ENCODE measurements at regions not wholly inside any gene's neighbourhood (a gene's known extent, or its start where the extent isn't known, plus 50 kb on each side); places are given as distances from the start of the nearest gene placed in this dataset.

DNA sequence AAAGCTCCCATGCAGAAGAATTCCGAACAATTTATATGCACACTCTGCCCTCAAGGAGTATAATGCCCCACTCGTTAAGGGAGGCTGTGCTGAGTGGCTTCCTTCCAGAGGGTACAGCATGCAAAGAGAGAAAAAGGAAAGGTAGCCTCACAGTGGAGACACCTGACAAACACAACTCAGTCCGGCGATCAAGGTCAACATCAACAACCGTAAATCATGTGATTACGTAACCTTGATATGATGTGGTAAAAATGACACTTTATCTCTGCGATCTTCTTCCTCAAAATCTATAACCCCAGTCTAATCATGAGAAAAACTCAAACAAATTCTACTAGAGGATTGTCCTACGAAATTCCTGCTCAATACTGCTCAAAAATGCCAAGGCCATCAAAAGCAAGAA lies 400.5 kb upstream of the CCDC196 start (continued):
- TF ChIP-seq KDM1A (IDR thresholded peaks at IDR 0.05; ENCODE audit: borderline replicate concordance) (no peak), KAT2A (conservative IDR thresholded peaks at IDR 0.05; ENCODE audit: control insufficient read depth, low read depth, low read length) (no peak), CHD2 (IDR thresholded peaks at IDR 0.05; ENCODE audit: borderline replicate concordance, low read depth, low read length) (no peak)
- TF ChIP-seq, protein P1, sequence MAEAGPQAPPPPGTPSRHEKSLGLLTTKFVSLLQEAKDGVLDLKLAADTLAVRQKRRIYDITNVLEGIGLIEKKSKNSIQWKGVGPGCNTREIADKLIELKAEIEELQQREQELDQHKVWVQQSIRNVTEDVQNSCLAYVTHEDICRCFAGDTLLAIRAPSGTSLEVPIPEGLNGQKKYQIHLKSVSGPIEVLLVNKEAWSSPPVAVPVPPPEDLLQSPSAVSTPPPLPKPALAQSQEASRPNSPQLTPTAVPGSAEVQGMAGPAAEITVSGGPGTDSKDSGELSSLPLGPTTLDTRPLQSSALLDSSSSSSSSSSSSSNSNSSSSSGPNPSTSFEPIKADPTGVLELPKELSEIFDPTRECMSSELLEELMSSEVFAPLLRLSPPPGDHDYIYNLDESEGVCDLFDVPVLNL (IDR thresholded peaks at IDR 0.05; ENCODE audit: low read depth, low read length) = no peak

DNA sequence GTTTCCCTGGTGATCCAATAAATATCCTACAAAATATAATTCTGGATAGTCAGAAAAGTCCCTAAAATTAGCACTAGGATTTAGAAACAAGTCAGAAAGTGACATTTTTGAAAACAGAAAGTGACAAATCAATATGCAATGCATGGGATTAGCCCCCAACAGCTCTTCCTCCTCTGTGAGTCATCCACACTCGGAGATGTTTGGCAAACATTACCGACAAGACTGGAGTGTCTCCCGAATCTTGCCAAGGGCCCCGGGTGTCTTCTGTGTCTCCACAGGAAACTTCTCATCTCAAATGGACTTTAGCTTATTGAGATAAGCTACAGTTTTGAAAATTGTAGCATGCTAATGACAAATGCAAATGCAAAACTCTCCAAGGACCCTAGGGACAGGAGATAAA lies 398.9 kb upstream of the CCDC196 start:
- WGBS (ENCODE audit: insufficient coverage, insufficient replicate concordance, low lambda C conversion rate, missing lambda C conversion rate) = 55% methylated on average over 4 of the region's 4 CpGs
- TF ChIP-seq, protein P2, sequence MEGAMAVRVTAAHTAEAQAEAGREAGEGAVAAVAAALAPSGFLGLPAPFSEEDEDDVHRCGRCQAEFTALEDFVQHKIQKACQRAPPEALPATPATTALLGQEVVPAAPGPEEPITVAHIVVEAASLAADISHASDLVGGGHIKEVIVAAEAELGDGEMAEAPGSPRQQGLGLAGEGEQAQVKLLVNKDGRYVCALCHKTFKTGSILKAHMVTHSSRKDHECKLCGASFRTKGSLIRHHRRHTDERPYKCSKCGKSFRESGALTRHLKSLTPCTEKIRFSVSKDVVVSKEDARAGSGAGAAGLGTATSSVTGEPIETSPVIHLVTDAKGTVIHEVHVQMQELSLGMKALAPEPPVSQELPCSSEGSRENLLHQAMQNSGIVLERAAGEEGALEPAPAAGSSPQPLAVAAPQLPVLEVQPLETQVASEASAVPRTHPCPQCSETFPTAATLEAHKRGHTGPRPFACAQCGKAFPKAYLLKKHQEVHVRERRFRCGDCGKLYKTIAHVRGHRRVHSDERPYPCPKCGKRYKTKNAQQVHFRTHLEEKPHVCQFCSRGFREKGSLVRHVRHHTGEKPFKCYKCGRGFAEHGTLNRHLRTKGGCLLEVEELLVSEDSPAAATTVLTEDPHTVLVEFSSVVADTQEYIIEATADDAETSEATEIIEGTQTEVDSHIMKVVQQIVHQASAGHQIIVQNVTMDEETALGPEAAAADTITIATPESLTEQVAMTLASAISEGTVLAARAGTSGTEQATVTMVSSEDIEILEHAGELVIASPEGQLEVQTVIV (IDR thresholded peaks at IDR 0.05; ENCODE audit: borderline replicate concordance, partially characterized antibody) = no peak
- TF ChIP-seq CBX3 (IDR thresholded peaks at IDR 0.05; ENCODE audit: borderline replicate concordance, low read depth) = no peak
- BruUV-seq (replicated peaks) = no TSS peak
- H3K4me2 ChIP-seq (ENCODE audit: control insufficient read depth, insufficient read depth) = no peak overlapping the region
- H3K27ac ChIP-seq (ENCODE audit: control insufficient read depth, insufficient read depth) = no peak overlapping the region
- H3K4me3 ChIP-seq = no peak overlapping the region
- ChIA-PET CTCF (interaction anchor here (1.7 kb wide), 1 partner anchor 16 kb away, joined by 5 read pairs; no protein-coding TSS in a partner anchor), SMC1A (ENCODE audit: uncharacterized antibody, unreplicated experiment) (interaction anchor here (0.6 kb wide), 1 partner anchor 16 kb away, joined by 3 read pairs; no protein-coding TSS in a partner anchor), POLR2A (no interaction called here), RAD21 (ENCODE audit: unreplicated experiment) (no interaction called here)
- no peak overlapping the region for H2AFZ ChIP-seq (ENCODE audit: control insufficient read depth, low read depth, low read length)
- H4K20me1 ChIP-seq (ENCODE audit: control insufficient read depth, insufficient read depth) = no peaks in the 10 kb centered on the region
- in situ Hi-C loops (cut with MboI) (no loop called here), intact Hi-C loops (cut with micrococcal nuclease; ENCODE audit: unreplicated experiment) (no loop called here)
- H3K9me3 ChIP-seq (replicated peaks; ENCODE audit: control insufficient read depth, insufficient read depth, low read length) = no peaks in the 10 kb centered on the region
- no peaks in the 10 kb centered on the region; a peak in 2 of 4 replicates for H3K27me3 ChIP-seq (replicated peaks in 1 of 2; ENCODE audit: control insufficient read depth in 2 of 2, insufficient read depth in 2 of 2, low read length in 1 of 2)
- no peaks in the 10 kb centered on the region for H3K79me2 ChIP-seq (ENCODE audit: control insufficient read depth, insufficient read depth, low read length)
- FAIRE-seq = no peak
- no peak overlapping the region for H3K9ac ChIP-seq (ENCODE audit: control insufficient read depth, insufficient read depth, low read length)
- no peak for DNase-seq (ENCODE audit: low read depth, low spot score)
- no peaks in the 10 kb centered on the region for H3K36me3 ChIP-seq (ENCODE audit: control insufficient read depth in 2 of 2, insufficient read depth in 2 of 2, low read length in 1 of 2)
- H3K4me1 ChIP-seq (ENCODE audit: control insufficient read depth, insufficient read depth, low read length) = no peaks in the 10 kb centered on the region
- ATAC-seq = no peak

Data from GM12878 (cell line).